Uterus (tissue), 2 donors: ENCODE measurements at regions not wholly inside any gene's neighbourhood (a gene's known extent, or its start where the extent isn't known, plus 50 kb on each side); places are given as distances from the start of the nearest gene placed in this dataset.

Experiments
- POLR2A ChIP-seq, 2 donors: fragments of 450-650 bp; IDR thresholded peaks; one replicate each; pipeline ENCODE4 v1.6.1; 2016; ENCODE audit warnings: antibody characterized with exemption in 2 of 2, mild to moderate bottlenecking in 1 of 2, moderate library complexity in 1 of 2
- TF ChIP-seq, protein P1 (sequence below), 4 experiments: fragments of 200-600 bp in 2 of 4; fragments of 450-650 bp in 2 of 4; sonication (generic) in 2 of 4; IDR thresholded peaks; one replicate each; pipeline ENCODE4 v1.5.1; 2016 to 2019; ENCODE audit warnings: antibody characterized with exemption in 4 of 4, mild to moderate bottlenecking in 2 of 4, moderate library complexity in 1 of 4

DNA sequence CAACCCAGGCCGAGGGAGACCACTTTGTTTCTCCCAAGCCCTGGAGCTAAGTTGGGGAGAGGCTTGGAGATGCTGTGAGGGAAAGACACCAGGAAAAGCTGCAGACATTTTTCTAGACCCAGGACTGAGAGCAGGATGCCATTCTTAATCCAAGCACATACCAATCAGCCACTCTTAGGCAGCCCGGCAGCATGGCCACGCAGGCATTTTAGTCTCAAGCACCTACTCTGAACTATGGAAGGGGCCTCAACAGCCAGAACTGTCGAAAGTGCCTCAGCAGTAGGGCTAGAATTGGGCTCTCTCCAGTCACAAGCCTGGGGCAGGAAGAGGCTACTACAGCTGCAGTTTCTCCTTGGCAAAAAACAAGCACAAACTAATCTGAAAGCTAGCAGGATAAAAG is 57.8 kb downstream of the GCC1 start:
- no peak for TF ChIP-seq POLR2A (IDR thresholded peaks at IDR 0.05)
- TF ChIP-seq, protein P1, sequence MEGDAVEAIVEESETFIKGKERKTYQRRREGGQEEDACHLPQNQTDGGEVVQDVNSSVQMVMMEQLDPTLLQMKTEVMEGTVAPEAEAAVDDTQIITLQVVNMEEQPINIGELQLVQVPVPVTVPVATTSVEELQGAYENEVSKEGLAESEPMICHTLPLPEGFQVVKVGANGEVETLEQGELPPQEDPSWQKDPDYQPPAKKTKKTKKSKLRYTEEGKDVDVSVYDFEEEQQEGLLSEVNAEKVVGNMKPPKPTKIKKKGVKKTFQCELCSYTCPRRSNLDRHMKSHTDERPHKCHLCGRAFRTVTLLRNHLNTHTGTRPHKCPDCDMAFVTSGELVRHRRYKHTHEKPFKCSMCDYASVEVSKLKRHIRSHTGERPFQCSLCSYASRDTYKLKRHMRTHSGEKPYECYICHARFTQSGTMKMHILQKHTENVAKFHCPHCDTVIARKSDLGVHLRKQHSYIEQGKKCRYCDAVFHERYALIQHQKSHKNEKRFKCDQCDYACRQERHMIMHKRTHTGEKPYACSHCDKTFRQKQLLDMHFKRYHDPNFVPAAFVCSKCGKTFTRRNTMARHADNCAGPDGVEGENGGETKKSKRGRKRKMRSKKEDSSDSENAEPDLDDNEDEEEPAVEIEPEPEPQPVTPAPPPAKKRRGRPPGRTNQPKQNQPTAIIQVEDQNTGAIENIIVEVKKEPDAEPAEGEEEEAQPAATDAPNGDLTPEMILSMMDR (IDR thresholded peaks at IDR 0.05), result no peak
